GM19397 (cell line): ENCODE measurements at regions not wholly inside any gene's neighbourhood (a gene's known extent, or its start where the extent isn't known, plus 50 kb on each side); places are given as distances from the start of the nearest gene placed in this dataset.

Experiments used
- ATAC-seq: cut with Tn5 transposase; IDR thresholded peaks from one replicate; pipeline ENCODE4 v1.9.1; 2021; ENCODE audit warnings: mild to moderate bottlenecking, moderate library complexity; ENCODE audit not compliant: unreplicated experiment

DNA sequence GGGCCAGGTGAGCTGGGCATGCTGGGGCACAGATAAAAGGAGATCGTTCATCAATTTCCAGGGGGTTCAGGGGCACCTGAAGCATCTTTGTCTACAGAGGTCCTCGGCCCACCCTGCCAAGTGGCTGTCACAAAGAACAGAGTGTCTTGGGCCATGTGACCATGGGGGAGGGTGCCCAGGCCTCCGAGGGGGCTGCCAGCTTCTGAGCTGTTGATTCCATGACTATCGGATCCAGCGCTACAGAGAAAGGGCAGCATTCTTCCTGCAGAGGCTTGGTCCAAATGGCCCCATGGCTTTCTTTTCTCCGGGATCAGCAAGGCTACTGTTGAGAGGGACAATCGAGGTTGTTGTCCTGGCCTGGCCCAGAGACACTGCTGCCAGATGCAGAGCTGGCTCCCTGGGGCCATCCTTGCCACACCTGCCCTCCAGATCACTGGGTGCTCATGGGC lies 289.2 kb downstream of the ZSWIM6 start:
- no peak for ATAC-seq

DNA sequence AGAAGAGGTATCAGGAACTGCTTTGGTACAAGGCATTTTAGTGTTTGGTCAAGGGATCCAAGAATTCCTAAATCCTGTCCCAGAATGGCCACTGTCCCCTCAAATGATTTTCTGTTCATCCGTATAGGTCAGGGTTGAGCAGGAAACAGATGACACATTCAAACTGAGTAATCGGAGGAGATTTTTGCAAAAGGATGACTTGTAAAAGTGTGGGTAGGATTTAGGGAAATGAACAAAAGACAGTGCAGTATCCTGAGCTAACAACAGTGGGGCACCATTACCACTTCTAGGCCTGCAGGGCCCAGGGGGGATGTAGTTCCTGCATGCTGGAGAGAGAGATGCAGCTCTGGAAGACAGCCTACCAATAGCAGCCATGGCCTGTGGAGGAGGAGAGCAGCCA lies 290.1 kb downstream of the ZSWIM6 start:
- no peak for ATAC-seq

DNA sequence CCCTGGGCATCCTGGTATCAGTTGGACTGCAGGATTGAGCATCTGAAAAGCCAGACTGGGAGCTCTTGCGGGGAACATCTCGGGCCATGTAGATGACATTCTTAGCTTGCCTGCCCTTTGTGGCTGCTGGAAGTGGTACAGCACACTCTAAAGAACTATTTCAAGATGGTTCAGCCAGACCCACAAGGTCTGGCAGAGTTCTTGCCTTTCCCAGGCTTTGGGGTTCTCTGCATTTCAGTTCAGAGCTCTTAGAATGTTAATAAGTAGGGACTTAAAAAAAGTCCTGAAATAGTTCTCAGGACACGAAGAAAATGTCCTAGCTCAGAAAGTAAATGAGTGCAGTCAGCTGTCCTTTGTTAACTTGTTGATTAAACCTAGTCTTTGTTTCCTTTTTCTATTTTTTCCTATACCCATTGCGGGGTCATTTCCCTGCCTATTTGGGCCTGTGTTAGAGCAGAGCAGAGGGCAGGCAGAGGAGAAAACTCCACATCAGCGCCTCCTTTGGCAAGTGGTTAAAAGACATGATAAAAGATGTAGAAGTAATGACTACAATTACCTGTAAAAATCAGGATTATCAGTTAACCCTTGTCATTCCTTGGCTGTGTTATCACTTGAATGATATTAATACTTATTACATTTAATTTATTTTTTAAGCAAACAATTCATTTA lies 291.5 kb downstream of the ZSWIM6 start:
- ATAC-seq = no peak

DNA sequence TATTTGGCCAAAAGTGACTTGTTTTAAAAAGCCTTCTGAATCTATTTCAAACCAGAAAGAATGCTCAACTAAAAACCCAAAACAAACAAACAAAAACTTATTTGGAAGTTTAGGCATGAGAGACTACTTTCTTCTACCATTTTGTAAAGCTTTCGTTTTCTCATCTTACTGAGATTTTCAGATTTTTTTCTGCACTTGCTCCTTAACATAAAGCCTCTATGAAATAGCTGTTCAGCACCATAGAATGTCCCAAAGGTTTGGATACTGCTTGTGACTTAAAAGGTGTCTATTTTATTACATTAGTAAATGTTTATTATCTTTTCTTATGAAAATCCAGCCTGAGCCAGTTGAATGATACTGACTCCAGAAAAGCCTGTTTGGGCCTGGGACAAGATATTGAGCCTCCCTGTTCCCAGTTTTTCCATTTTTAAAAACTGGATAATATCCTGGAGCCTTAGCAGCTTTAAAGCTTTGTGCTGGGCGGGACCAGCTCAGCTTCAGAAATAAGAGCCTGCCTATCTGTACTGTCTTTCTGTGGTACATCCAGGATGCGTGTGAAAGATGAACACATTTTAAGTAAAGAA lies 292.6 kb downstream of the ZSWIM6 start:
- no peak for ATAC-seq

DNA sequence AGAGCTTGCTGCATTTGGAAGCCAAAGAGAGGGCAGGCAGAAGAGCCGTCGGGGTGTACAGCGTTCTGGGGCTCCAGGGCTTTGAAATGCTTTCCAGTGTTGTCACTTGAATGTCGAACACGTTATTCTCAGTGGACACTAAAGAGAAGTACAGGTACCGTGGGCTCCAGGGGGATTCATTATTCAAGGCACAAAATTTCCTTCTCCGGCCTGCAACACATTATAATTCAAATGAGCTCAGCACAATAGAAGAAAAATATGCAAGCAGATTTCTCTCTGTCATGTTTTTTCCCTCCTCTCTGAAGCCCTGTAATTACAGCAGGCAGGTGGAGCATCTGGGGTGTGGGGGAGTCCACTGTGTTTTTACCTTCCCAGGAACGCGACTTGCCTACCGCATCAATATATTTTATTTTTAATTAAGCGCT lies 293.1 kb downstream of the ZSWIM6 start:
- no peak for ATAC-seq

DNA sequence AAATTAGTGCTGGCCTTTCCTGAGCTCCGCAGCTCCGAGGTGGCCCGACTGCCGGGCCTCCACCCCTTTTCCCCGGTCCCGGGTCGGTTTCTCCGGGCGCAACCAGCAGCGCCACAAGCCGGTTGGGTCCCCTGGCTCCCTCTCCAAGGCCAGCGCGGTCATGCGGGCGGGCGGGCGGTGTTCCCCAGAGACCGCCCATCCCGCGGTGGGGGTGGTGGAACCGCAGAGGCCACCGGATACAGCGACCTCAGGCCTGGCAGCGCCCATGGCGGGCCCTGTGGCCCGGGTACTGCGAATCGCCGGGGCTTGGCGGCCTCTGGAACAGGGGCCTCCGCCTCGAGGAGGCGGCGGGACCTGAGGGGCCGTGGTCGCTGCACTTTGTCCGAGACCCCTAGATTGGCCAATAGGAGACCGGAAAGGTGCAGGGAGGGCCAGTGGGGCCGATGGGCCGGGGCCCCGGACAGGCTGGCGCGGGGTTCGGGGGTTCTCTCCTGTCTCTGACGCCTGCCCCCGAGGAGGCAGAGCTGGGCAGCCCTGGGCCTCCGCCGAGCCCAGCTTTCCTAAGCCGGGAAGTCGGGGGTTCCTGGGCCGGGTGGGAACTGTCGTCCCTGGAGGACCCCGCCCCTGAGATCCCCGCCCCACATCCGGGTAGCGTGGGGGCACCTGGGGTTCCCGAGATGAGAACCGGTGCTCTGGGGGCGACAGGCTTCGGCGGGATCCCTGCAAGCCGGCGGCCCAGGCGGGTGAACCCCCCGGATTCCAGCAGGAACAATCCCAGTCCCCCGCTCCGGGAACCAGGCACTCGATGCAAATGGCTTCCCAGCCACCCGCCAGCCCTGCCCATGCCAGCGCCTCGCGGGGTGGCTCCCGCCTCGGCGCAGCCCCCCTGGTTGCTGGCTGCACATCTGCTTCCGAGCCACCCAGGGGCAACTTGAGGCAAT lies 293.9 kb downstream of the ZSWIM6 start:
- no peak for ATAC-seq

DNA sequence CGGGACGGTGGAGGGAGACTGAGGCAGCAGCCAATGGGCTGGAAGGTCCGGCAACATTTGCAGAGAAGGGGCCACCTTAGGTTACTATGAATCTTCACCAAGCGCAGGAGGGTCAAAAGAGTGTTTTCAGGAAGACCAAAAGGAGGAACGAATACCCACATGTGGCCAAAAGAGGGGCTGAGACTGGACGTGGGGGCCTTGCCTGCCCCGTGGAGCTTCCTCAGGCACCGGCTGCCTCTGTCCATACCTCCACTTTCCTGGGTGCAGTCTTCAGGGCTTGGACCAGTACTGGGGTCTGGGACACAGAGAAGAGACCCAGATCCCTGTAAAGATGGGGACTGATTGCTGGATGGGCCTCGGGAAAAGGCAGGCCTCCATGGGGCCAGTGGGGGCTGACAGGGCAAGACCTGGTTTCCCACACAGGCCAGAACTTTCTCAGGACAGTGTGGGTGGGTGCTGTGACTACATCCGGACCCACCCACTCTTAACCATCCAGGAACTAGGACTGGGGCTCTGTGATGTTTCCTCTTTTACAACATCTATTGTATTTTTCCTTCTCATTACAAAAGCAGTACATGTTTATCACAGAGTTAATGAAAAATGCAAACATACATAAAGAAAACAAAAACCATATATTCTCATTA lies 294.7 kb downstream of the ZSWIM6 start:
- ATAC-seq = no peak

DNA sequence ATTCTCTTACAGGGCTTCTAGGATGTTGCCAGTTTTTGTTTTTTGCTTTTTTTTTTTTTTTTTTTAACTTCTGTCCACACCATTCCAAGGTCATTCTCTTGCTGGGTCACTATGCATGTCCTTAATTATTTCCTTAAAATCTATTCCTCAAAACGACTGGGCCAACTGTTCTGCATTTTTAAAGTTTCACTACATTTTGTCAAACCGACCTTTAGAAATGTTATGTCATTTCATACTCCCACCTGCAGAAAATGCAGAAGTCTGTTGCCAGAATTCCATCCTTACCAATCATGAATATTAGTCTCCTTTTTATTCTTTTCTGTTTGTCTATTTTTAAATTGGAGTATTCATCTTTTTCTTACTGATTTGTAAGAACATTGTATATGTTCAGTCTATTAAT lies 295.5 kb downstream of the ZSWIM6 start:
- ATAC-seq = no peak

DNA sequence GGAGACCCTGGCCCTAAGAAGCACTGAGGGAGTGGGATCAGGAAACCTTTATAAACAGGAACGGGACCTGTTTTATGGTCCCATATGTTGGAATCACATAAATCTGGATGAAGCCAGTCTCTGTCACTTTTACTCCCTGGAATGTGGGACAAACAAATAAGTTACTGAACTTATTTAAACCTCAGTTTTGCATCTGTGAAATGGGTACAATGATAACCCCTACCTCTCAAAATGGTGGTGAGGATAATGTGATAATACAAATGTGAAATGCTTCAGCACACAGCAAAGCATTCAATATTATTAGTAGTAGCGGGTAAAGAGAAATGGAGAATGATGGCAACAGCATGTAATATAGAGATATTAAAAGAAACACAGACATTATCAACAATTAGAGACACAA lies 298.9 kb downstream of the ZSWIM6 start:
- ATAC-seq = no peak

DNA sequence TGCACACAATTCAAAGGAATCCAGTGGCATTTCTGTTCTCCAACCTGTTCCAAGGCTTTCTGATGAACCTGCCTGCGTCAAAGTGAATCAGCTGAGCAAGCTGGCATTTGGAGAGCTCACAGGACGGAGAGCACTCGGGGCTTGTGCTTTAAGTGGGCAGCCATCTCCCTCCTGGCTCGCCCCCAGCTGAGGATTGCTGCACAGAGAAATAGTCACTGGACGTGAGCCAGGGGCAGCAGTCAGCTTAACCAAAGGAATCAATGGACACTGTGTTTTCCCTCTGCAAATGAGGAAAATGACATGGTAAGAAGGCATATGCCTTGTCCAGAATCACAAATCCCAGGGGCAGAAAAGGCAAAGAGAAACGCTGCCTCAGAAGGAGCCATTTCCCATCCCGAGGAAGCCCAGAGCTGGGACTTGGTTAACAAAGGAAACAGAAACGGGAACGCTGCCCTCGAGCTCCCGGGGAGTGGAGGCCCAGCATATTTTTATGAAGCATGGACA lies 299.4 kb downstream of the ZSWIM6 start:
- ATAC-seq = no peak

DNA sequence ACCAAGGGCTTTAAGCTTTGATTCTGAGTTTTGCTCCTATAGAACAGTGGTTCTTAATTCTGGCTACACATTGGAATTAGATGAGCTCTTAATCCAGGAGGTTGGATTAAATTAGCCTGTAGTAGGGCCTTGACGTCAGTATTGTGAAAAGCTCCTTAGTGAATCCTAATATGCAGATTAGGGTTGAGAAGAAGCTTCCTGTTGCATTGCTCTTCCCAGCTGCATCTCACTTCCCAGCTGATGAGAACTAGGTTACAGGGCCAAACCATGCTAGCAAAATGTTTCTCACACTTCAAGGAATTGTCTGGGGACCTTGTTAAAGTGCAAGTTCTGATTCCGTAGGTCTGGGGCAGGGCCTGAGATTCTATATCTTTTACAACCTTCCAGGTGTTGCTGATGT lies 300.0 kb downstream of the ZSWIM6 start:
- ATAC-seq = no peak

DNA sequence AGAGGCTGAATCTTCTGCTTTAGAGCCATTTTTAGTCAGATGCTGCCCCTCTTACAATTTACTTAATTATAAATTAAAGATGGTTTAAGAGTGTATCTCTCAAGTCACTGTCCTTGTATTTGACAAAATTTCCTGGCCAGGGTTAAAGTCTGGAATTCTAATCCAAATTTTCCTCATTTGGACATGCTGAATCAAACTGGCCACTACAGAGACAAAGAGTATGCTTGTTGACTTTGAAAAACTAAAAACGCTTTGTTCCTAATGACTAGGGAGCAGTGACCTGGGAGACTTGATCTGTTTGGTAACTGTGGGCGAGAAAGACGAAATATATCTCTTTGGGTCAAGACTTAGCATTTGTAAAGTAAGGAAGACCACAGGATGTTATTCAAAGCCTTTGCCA lies 303.2 kb downstream of the ZSWIM6 start:
- no peak for ATAC-seq

DNA sequence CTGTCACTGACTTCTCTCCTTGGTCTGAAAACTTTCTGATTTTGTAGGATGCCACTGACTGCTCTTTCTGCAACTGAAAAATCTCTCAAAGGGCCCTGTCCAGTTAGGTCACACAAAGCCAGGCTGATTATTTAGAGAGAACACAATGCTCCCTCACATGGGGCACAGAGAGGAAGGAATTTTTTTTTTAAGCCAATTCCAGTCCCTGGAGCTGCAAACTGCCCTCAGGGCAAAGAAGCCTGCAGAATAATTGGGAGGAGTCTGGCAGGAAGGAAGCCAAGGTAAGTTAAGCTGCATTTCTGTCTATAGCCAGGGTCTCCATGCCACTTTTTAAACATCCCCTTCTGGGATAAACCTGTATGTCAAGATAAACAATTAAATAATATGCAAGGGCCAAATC lies 305.5 kb downstream of the ZSWIM6 start:
- ATAC-seq = no peak

DNA sequence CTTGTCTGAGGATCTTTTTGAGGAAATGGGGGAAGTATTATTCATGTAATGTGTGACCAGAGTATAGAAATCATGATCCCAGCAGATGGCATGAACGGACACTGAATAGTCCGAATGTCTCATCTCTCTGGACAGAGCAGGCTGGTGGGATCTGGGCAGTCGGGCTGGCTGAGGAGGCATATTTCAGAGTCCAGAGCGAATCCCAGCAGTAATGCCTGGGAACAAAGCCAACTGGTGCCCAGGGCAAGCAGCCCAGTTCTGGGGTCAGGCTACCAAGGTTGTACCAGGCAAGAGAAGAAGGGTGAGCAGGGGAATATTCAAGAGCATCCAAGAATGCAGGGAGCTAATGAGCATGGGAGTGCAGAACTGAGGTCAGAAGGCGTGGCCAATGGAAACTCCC lies 306.4 kb downstream of the ZSWIM6 start:
- no peak for ATAC-seq

DNA sequence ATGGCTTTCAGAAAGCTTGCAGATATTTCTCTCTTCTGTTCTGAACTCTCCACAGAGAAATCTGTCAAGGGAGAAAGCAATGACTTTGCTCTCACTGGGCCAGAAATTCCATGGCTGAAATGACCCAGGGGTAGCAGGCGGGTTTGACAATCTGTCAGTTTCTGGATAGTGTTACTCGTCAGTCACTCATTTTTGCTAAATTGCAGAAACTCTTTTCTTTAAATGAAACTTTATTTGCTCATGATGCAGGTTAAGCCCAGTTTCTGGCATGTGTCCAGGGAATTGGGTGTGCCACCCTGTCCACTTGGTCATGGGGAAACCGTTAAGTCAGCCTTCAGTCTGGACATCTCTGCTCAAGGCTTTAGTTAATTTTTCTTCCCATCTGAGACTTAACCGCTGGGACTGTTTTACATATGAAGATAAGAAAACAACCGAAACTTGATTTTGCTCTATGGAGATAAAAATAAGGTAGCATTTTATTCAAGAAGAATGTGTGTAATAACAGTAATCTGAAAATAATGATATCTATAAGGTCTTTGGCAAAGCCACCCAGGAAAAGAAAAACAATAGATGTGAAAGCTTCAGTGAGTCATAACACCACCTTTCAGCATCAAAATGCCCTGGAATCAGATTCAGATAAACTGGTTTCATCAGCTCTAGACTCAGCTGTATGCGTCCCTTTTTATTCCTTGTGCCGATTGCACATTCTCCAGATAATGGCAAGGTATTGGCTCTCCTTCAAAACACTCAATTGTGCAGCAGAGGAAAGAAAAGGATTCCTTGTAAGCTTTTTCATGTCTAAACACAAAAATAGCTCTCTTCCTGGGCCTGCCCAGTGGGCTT lies 308.3 kb downstream of the ZSWIM6 start:
- ATAC-seq = no peak

DNA sequence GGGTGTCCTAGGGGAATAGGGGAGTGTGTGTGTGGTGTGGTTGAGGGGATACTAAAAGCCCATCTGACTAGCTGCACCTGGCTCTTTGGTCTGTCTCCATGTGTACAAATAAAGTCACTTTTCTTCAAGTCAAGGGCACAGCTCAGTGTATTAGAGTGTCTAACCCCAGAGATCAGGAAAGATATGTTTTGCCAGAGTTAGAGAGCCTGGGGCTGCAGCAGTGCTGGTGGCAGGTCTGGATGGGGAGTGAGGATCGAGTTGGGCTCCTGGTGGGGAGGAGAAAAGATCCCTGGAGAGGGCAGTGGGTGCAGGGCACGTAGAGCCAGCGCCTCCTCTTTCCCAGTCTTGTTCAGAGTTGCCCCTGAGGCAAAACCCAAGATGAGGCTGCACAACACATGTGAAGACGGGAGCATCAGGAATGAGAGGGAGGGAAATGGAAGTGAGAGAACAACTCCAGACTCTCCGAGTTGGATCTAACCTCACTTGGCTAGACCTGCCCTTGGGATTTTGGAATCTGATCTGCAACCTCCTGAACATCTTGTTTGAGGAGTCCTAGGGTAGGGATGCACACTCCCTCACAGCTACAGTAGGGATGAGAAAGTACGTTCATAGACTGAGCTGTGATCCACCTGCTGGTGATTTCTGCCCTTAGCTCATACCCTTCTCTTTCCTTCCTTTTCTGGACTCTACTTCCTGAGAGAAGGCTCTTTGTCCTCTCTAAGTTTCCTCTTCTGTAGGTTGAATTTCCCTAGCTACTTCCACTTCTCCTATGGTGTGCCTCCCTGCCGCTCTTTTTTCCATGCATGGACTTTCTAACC lies 309.9 kb downstream of the ZSWIM6 start:
- ATAC-seq = no peak

DNA sequence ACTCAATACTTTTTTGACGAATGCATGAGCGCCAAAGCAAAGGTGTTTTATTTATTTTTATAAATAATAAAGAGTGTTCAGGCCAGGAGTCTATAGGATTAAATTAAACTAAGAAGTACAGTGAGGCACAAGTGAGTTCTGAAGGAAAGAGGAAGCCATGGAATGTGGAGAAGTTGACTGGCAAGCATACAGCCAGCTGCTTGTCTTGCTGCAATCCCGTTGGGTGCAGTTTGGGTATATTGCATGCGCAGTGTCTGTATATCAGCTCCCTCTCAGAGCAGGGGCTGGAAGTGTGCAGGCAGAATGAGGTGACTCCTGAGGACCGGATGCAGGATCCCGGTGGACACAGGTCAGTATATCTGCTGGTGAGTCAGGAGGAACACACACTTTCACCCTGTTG lies 315.6 kb downstream of the ZSWIM6 start:
- ATAC-seq = no peak

DNA sequence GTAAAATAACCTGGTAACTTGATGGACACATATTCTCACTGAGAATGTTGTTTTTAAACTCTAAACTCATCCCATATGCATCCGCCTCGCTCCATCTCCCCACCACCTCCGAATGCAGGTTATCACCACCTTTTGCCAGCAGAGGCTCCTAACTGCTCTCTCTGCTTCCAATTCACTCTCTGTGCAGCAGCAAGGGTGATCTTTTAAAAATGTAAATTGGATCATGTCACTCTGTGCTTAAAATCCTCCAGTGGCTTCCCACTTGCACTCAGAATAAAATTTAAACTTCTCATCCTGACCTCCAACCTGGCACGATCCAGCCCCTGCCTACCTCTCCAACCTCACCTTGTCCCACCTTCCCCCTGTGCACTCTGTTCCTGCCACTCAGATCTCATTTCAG lies 317.2 kb downstream of the ZSWIM6 start:
- no peak for ATAC-seq

DNA sequence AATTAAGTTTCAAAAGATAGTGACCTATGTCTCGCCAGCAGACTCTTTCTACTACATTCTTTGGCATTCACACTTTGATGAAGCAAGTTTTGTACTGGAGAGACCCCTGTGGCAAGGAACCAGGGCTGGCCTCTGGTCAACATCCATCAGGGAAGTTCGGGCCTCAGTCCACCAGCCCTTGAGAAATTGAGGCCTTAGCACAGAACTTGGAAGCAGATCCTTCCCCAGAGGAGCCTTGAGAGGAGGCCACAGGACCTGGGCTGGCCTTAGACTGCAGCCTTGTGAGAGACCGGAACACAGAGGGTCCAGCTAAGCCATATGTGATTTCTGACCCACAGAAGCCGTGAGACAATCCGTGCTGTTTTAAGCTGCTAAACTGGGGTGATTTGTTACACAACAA lies 317.9 kb downstream of the ZSWIM6 start:
- ATAC-seq = no peak
